Putamen (tissue), 1 donor: ENCODE measurements at regions not wholly inside any gene's neighbourhood (a gene's known extent, or its start where the extent isn't known, plus 50 kb on each side); places are given as distances from the start of the nearest gene placed in this dataset.

ENCODE experiments used
- DNase-seq: peaks from one replicate; pipeline ENCODE4 v3.0.0-alpha.2; 2016; ENCODE audit warnings: low spot score

DNA sequence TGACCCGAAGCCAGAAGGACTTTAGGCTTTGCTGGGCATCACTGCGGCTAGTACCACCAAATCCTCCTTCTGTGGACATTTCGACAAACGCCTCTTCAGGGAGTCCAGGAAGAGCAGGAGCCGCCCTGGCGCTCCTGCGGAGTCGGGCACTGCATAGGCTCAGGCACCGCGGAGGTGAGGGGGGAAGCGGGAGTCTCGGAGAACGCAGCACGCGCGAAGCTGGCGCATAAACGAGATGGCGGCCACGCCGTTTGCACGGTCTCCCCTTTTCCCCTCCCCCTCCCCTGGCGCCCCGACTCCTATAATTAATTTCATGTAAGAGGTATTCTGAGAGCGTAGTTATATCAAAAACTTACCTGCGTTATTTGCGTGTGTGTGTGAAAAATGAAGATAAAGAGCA is 137.8 kb upstream of the GAS1 start:
- DNase-seq: no peak

DNA sequence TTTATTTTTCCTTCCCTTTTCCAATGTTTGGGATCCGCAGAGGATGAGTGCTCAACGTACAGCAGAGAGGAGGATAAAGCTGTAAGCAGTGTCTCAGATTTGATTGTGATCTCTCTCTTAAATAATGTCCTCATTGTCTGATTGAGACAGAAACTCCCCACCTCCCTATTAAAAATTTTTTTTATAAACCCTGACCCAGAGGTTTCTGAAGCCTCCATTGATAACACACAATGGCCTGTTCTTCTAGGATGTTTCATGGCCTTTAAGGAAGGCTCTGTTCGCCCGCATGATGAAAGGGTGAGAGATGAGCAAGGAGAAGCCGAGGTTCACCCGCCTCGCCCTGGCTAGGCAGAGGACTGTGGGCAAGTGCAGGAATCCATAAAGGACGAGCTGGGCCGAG is 138.2 kb upstream of the GAS1 start:
- no peak for DNase-seq

DNA sequence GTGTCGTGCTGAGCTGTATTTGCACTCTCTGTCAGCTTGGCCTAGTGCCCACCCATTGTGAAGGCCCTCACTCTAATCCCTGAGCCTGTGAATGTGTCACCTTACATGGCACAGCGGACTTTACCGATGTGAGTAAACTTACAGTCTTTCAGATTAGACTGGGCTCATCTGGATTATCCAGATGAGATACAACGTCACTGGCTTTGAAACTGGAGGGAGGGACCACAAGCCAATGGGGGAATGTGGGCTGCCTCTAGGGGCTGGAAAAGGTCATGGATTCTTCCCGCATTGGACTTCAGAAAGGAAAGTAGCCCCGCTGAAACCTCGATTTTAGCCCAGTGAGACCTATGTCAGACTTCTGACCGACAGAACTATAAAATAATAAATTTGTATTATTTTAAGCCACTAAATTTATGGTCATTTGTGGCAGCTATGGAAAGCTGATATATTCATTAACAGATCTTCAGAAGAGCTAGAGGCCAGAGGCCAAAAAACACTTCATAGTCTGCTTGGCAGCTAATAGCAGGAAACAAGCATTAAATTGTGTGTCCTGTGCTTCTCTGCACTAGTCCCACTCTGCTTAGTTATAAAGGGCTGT is 139.0 kb upstream of the GAS1 start:
- no peak for DNase-seq

DNA sequence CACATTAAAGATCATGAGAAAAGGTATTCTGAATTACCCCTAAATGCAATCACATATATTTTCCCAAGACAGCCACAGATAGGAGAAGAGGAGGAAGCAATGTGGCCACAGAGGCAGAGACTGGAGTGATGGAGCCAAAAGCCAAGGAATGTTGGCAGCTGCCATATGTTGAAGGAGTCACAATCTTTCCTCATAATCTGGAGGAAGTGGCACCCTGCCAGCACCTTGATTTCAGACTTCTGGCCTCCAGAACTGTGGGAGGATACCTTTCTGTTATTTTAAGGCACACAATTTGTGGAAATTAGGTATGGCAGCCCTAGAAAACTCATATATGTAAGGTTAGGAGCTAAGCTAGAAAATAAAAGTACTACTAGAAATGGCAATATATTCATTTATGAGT is 139.9 kb upstream of the GAS1 start:
- no peak for DNase-seq

DNA sequence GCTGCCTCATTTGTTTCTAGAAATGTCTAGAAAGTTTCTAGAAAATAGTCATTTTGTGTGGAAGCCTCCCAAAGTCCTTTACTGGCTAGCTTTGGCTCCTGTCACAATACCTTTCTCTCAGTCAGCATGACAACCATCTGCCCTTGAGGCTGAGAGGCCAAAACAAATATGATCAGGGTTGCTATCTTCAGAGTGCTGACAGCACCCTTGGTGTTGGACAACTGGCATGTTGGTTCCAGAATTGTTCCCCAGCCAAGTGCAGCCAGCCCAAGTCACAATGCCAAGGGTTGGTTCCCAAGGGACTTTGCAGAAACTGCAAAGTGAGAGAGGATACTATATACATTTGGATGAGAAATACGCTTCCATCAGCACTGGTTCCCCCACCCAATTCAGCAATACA is 140.9 kb upstream of the GAS1 start:
- DNase-seq: no peak

DNA sequence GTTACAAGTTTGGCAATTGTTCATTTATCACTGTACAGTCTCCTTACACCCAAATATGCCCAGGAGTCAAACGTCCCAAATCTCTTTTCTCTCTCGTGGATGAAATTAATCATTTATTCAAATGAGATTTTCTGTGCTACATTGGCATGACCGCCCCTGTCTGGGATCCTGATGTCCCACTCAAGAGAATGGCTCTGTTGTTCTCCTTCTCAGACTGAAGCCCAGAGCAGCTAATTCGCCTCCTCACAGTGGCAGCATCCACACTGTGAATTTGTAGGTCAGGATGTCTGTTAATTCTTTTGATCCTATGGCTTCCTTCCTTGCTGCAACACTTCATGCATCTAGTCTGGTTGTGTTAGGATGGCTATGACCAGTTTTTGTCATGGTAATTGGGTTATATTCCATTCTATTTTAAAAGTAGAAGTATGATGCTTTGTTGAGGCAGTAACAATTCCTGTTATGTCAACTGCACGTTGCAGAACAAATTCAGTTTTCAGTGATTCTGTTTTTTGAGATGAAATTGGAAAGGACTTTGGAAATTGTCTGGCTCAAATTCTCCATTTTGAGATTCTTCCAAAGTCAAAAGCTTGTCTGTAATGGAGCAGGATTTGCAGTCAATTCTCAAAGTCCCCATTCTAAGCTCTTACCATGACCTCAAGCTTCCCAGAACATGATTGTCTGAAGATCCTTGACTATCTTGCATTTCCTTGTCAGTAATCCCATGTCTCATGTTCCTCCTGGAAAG is 141.5 kb upstream of the GAS1 start:
- DNase-seq: peak; percentile 18

DNA sequence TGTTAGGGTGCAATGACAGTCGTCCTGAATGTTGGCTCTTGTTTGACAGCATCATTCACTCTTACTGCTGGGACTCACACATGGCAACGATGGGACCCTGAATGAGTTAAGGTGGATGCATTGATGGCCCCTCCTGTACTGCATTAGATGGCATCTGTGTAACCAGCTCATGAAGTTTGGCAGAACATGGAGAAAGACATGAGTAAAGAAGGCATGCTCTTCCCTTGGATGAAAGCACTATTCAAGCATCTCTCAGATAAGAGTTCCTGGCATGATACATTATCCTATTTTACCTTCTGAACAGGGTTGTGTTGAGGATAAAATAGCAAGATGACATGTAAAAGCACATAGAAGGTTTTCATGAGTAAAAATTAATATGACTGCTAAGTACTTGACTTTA is 142.2 kb upstream of the GAS1 start:
- no peak for DNase-seq

DNA sequence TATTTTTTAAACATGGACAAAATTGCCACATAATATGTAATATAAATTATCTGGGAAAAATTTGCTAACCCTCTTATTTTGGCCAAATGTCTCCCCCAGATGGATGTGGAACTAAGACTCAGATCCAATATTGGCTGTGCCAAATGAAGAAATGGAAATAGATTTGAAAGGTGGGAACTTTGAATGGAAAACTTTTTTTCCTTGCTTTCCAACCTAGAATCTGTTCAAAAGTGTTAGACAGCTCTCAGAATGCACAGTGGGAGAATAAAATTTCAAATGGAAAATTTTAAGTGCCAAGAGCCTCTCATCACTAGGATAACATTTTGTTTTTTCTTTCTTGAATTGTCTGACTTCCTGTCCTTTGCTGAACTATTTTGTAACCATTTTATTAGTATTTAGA is 142.6 kb upstream of the GAS1 start:
- no peak for DNase-seq

DNA sequence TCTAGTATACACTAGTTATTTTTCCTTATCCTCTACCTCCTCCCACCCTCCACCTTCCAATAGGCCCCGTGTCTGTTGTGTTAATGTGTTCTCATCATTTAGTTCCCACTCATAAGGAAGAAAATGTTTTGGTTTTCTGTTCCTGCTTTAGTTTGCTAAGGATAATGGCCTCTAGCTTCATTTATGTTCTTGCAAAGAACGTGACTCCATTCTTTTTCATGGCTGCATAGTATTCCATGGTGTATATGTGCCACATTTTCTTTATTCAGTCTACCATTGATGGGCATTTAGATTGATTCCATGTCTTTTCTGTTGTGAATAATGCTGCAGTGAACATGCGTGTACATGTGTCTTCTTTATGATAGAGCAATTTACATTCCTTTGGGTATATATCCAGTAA is 146.5 kb upstream of the GAS1 start:
- no peak for DNase-seq

DNA sequence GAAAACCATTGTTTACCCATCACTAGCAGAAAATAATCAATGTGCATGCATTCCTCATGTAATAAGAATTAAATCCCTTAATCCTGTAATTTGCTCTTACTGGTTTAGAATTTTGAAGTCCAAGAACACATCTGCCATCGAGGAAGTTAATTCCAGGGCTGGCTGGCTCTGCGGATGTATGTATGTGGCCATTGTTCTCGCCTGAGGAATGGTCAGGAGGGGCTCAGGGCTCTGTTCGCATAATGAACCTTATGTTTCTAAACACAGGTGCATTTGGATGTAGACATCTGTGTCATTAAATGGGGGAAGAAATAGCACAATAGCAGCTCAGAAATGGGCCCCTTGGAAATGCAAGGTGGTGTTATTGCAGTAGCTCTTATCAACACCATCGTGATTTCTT is 148.6 kb upstream of the GAS1 start:
- DNase-seq: no peak

DNA sequence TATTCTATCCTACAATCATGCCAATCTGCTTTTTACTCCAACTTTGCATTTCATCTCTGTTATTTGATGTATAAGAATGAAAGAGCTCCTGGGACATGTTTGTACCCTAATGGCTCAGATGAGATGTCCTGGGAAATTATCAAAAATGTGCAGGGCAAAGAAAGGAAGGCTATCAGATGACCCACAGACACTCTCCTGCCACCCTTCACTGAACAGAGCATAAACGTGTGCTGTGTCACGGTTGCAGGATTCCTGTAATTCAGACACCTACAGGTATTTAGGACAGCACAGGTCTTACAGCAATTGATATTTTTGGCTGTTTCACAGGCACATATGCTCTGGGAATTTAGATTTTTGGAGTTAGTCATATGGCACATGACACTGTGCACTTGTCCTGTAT is 149.2 kb upstream of the GAS1 start:
- DNase-seq: no peak

DNA sequence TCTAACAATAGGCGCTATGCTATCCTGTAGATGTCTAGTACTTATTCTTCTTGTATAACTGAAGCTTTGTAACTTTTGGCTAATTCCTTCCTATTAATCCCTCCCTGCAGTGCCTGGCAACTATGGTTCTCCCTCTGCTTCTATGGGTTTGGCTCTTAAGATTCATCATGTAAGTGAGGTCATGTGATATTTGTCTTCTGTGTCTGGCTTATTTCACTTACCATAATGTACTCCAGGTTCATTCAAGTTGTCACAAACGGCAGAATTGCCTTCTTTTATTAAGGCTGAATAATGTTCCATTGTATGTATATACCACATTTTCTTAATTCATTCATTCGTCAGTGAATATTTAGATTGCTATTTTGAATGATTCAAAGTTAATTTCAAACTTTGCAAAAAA is 149.9 kb upstream of the GAS1 start:
- DNase-seq: no peak

DNA sequence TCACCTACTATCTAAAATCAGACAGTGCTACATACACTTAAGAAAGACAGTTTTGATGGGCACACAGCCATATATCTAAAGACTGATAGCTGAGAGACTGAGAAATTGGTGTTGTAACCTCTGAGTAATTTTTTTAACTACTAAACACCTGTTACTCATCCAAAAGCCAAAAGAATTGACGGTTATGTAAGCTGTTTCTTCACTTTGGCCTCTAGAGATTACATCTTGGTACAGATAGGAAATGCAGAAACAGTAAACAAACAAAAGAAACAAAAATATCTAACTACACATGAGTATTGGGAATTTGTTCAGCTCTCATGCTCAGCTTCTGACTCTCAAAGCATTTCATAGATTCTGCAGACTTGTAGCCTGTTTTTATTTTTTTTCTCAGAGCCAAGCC is 152.1 kb upstream of the GAS1 start:
- DNase-seq: no peak

DNA sequence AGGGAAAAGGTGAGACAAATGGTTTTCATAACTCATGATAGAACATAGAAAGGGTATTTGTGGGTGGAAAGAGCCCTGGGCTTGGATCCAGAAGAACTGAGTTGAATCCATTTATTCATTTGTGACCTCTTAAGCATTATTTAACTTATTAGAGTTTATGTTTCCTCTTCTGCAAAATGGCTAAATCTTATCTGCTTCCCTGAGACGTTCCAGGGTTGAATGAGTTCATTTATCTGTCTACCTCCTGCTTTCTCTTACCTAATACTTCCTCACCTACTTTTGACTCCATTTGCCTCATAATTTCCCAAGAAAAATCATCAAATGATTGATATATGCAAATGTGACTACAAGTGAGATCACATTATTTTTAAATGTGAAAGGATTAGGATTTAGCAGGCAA is 152.7 kb upstream of the GAS1 start:
- peak; percentile 18 for DNase-seq

DNA sequence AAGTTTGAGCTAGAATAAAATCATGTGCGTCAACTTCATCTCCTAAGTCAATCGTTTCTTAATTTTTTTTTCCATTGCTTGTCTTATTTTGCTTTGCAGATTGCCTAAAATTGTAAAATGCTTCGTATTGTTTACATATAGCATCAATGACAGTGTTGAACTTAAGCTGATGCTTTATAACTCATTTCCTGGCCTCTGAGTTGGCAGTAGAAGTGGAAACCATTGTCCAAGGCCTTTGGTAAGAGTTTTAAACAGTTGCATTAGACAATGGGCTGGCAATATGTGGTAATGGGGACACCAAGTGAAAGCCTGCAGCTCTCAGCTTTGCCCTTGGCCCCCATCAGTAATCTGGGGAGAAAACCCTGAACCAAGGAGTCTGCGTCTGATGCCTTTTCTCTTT is 154.8 kb upstream of the GAS1 start:
- DNase-seq: no peak

DNA sequence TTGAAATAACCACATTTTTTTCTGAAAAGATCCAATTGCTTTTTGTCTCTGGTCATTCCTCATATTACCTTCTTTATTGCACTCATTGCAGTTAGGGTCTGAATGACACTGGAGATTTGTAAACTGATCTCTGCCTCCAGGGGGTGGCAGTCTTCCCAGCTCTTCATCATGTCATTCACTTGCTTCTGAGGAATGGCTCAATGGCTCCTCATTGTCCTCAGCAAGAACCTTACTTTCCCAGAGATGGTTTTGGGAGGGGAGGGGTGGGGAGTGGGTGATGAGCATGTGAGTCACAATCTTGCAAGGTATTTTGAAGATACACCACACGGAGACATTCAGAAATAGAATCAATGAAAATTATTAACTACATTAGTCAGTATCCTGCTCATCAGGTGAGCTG is 159.8 kb upstream of the GAS1 start:
- DNase-seq: no peak

DNA sequence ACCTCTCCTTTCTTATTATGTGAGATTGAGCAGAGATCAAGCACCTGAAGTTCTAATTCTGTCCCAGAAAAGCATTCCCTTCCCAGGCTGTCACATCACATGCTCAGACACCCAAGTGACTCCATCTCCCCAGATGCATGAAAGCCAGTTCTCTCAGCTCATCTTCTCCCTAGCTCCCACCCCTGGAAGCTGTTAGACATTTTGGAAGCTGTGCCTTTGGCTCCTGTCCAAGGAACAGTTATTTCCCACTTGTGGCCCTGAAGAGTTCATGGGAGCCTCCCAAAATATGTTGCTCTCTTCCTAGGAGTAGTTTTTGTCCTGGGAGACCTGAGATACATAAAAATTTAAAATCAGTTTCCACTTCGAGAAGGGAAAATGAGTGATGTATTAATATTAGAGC is 161.4 kb upstream of the GAS1 start:
- DNase-seq: peak; percentile 64

DNA sequence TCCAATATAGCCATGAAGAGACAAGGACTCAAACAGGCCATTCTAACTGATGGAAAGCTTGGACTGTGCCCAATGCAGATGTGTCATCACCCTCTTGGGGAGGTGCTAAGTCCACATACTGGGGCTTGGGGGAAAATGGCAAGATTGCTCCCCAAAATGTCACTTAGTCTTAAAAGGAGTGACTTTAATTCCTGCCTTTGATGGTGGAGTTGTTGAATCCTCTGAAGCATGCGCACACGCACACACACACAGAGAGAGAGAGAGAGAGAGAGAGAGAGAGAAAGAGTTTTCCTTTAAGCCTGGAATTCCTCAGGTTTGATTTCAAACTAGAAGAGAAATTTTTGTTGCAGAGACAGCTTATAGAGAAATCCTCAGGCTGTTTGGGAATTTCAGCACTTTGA is 161.9 kb upstream of the GAS1 start:
- no peak for DNase-seq

DNA sequence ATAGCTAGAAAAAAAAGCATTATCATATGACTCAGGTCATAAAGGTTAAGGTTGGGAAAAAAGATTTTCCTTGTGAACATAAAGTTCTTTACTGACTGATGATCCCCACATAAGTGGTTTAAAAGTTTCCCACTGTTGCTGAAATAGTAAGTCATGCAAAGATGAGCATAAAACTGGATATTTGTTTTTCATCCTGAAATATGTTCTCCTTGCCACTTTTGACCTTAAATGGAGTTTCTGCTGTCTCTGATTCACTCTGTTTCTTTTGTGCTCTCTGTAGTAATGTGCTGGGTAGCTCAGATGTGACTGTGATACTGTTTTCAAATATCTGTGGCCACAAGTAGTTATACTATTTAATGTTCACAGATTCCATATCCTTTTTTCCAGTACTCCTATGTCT is 162.5 kb upstream of the GAS1 start:
- DNase-seq: no peak

DNA sequence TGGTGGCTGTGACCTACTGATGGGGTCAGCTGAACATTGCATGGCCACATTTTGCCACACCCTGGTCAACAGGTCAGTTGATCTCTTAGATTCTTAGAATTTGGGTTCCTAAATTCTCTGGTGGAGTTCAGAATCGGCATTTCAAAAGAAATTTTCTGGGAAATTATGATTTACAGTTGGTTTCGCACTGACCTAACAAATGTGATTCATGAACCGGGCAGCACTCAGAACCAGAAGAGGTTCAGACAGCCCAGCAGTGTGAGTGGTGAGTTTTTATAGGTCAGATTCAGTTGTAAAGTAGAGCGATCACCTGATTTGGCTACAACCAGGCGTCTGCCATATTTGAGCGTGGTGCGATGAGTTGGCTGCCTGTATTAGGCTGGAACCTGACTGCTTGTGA is 163.7 kb upstream of the GAS1 start:
- DNase-seq: no peak

DNA sequence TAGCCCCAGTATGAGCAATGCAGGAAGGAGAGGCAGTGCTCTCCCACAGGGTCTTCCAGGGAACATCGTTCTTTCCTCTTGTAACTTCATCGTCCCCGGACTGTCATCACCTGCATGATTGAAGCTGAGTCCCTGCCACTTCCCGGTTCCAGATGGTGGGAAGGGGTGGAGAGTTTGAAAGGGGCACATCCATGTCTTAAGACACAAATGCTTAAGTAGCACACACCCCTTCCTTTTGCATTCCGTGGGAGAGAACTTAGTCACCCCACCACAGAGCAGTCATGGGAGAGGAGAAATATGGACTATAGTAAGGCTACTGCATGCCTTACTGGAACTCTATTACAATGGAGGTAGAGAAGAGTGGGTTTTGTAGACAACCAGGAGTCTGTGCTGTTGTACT is 165.3 kb upstream of the GAS1 start:
- DNase-seq: no peak

DNA sequence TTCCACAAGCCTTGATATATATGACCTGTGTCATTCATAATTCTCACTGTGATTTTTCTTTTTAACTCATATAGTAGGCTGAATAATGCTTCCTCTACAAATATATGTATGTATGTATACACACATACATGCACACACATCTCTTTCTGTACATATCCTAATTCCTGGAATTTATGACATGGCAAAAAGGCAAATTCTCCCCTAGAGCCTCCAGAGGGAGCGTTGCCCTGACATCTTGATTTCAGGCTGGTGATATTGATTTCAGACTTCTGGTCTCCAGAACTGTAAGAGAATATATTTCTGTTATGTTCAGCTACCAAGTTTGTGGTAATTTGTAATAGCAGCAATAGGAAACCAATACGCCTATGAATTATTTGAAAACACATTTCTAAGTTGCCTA is 166.6 kb upstream of the GAS1 start:
- no peak for DNase-seq

DNA sequence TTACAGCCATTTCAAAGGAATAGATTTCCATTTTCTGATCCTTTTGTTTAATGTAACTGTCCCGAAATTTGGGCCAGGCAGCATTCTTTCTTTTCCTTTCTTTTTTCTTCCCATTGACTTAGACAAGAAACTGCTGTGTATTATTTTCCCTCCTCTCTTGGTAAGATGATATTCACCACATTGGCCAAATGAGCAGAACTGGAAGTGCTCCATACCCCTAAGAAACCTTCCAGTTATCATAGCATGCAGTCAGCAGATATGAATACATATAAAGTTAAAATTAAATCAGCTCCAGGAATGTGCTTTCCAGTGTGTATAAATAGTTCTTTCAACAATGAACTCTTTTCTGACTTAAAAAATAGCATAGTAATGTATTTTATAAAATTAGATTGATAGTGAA is 168.5 kb upstream of the GAS1 start:
- no peak for DNase-seq

DNA sequence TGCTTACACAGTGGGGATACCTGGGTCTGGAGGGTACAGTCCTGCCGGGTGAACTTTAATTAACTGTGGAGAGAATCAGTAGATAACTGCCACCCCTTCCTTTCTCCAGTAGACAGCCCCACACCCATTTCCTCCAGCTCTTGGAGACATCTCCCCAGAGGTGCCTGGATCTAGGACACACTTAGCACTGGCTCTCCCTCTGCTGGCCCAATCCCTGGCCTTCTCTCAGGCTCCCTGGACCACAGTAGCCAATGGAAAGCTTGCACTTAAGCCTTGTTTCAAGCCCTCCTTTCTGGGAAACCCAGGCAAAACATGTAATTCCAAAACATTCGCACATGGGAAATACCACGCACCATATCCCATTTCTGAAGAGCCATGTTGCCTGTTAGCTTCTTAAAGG is 169.2 kb upstream of the GAS1 start:
- no peak for DNase-seq
